ENCODE measurements at regions not wholly inside any gene's neighbourhood (a gene's known extent, or its start where the extent isn't known, plus 50 kb on each side); places are given as distances from the start of the nearest gene placed in this dataset.

DNA sequence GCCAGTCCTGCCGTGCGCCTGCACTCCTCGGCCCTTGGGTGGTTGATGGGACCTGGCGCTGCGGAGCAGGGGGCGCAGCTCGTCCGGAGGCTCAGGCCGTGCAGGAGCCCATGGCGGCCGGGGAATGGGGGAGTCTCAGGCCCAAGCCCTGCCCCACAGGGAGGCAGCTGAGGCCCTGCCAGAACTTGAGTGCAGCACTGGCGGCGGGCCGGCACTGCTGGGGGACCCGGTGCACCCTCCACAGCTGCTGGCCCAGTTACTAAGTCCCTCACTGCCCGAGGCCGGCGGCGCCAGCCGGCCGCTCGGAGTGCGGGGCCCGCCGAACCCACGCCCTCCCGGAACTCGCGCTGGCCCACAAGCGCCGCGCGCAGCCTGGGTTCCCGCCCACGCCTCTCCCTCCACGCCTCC lies 190.9 kb upstream of the MME start:
- TF ChIP-seq YY1 (IDR thresholded peaks at IDR 0.05; ENCODE audit: low read depth) (no peak), ZBTB7A (IDR thresholded peaks at IDR 0.05; ENCODE audit: low read depth) (no peak), EP300 (IDR thresholded peaks at IDR 0.05; ENCODE audit: borderline replicate concordance) (no peak), TCF12 (IDR thresholded peaks at IDR 0.05; ENCODE audit: low read depth) (no peak)
- TF ChIP-seq, protein P1, sequence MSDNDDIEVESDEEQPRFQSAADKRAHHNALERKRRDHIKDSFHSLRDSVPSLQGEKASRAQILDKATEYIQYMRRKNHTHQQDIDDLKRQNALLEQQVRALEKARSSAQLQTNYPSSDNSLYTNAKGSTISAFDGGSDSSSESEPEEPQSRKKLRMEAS (IDR thresholded peaks at IDR 0.05) = no peak

GRCh38 chr3:154887869-154888268 lies 192.2 kb upstream of the MME start:
- no peak for TF ChIP-seq NFIC (IDR thresholded peaks at IDR 0.05)

GRCh38 chr3:154886437-154886836 lies 193.7 kb upstream of the MME start:
- no peak for TF ChIP-seq RAD21 (IDR thresholded peaks at IDR 0.05; ENCODE audit: low read depth)
- TF ChIP-seq, protein P1 (IDR thresholded peaks at IDR 0.05) = no peak
- TF ChIP-seq ZBTB7A (IDR thresholded peaks at IDR 0.05; ENCODE audit: low read depth) = no peak
- no peak for TF ChIP-seq CEBPB (IDR thresholded peaks at IDR 0.05)
- TF ChIP-seq TAF1 (IDR thresholded peaks at IDR 0.05; ENCODE audit: low read depth) = no peak
- TF ChIP-seq, protein P2, sequence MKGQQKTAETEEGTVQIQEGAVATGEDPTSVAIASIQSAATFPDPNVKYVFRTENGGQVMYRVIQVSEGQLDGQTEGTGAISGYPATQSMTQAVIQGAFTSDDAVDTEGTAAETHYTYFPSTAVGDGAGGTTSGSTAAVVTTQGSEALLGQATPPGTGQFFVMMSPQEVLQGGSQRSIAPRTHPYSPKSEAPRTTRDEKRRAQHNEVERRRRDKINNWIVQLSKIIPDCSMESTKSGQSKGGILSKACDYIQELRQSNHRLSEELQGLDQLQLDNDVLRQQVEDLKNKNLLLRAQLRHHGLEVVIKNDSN (IDR thresholded peaks at IDR 0.05) = no peak
- TF ChIP-seq, protein P3, sequence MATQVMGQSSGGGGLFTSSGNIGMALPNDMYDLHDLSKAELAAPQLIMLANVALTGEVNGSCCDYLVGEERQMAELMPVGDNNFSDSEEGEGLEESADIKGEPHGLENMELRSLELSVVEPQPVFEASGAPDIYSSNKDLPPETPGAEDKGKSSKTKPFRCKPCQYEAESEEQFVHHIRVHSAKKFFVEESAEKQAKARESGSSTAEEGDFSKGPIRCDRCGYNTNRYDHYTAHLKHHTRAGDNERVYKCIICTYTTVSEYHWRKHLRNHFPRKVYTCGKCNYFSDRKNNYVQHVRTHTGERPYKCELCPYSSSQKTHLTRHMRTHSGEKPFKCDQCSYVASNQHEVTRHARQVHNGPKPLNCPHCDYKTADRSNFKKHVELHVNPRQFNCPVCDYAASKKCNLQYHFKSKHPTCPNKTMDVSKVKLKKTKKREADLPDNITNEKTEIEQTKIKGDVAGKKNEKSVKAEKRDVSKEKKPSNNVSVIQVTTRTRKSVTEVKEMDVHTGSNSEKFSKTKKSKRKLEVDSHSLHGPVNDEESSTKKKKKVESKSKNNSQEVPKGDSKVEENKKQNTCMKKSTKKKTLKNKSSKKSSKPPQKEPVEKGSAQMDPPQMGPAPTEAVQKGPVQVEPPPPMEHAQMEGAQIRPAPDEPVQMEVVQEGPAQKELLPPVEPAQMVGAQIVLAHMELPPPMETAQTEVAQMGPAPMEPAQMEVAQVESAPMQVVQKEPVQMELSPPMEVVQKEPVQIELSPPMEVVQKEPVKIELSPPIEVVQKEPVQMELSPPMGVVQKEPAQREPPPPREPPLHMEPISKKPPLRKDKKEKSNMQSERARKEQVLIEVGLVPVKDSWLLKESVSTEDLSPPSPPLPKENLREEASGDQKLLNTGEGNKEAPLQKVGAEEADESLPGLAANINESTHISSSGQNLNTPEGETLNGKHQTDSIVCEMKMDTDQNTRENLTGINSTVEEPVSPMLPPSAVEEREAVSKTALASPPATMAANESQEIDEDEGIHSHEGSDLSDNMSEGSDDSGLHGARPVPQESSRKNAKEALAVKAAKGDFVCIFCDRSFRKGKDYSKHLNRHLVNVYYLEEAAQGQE (IDR thresholded peaks at IDR 0.05; ENCODE audit: low read depth) = no peak
- TF ChIP-seq YY1 (IDR thresholded peaks at IDR 0.05; ENCODE audit: low read depth) = no peak
- TF ChIP-seq NFIC (IDR thresholded peaks at IDR 0.05) = no peak
- no peak for TF ChIP-seq TCF12 (IDR thresholded peaks at IDR 0.05; ENCODE audit: low read depth)
- TF ChIP-seq EGR1 (IDR thresholded peaks at IDR 0.05) = no peak
- no peak for TF ChIP-seq FOXM1 (IDR thresholded peaks at IDR 0.05; ENCODE audit: borderline replicate concordance, low read depth)
- TF ChIP-seq CREB1 (IDR thresholded peaks at IDR 0.05; ENCODE audit: low read depth) = no peak
- no peak for TF ChIP-seq TEAD4 (IDR thresholded peaks at IDR 0.05)
- no peak for TF ChIP-seq EP300 (IDR thresholded peaks at IDR 0.05; ENCODE audit: borderline replicate concordance)

DNA sequence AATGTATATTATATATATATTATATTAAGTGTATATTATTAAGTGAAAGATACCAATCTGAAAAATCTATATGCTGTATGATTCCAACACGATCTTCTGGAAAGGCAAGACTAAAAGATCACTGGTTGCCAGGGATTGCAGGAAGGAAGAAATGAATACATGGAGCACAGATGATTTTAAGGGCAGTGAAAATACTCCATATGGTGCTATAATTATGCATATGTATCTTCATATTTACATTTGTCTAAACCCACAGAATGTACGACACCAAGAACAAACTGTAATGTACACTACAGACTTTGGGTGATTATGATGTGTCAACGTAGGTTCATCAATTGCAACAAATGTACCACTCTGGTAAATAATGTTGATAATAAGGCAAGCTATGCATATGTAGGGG lies 194.7 kb upstream of the MME start:
- TF ChIP-seq CREB1 (IDR thresholded peaks at IDR 0.05; ENCODE audit: low read depth) (no peak), FOXM1 (IDR thresholded peaks at IDR 0.05; ENCODE audit: borderline replicate concordance, low read depth) (no peak), EP300 (IDR thresholded peaks at IDR 0.05; ENCODE audit: borderline replicate concordance) (no peak)

DNA sequence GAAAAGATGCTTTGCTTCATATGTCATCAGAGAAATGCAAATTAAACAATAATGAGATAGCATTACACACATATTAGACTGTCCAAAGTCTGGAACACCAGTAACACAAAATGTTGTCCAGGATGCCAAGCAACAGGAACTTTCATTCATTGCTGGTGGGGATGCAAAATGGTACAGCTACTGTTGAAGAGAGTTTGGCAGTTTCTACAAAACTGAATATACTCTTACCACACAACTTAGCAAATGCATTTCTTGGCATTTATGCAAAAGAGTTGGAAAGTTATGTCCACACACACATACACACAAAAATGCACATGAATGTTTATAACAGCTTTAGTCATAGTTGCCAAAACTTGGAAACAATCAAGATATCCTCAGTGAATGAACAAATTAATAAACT lies 195.2 kb upstream of the MME start:
- TF ChIP-seq, protein P1 (IDR thresholded peaks at IDR 0.05) = no peak
- TF ChIP-seq FOXM1 (IDR thresholded peaks at IDR 0.05; ENCODE audit: borderline replicate concordance, low read depth) (no peak), CREB1 (IDR thresholded peaks at IDR 0.05; ENCODE audit: low read depth) (no peak), ZBTB7A (IDR thresholded peaks at IDR 0.05; ENCODE audit: low read depth) (no peak), RAD21 (IDR thresholded peaks at IDR 0.05; ENCODE audit: low read depth) (no peak)
- TF ChIP-seq, protein P3 (IDR thresholded peaks at IDR 0.05; ENCODE audit: low read depth) = no peak

- TF ChIP-seq CREB1 (IDR thresholded peaks at IDR 0.05; ENCODE audit: low read depth) = no peak
- TF ChIP-seq EGR1 (IDR thresholded peaks at IDR 0.05) = no peak
- TF ChIP-seq, protein P3 (IDR thresholded peaks at IDR 0.05; ENCODE audit: low read depth) = no peak
These were observed 205.0 kb upstream of the MME start for GRCh38 chr3:154875142-154875541.
